Inflammatory macrophage treated with lipopolysaccharide for 1 hour (primary cell): ENCODE measurements at regions not wholly inside any gene's neighbourhood (a gene's known extent, or its start where the extent isn't known, plus 50 kb on each side); places are given as distances from the start of the nearest gene placed in this dataset.
"Not testable (repeated sequence)": the region's sequence is repeated elsewhere in the genome, so short reads cannot be mapped to it uniquely, and the experiment has no call there.

Experiments
- DNase-seq, 2 donors: peaks; one replicate each; pipeline ENCODE4 v3.0.0-alpha.2; 2020 to 2022

GRCh38 chr1:99361406-99361805 lies 97.1 kb downstream of the PLPPR4 start:
- no peak for DNase-seq

- peak in 1 of 2 donors; percentile 6 for DNase-seq
Measured at GRCh38 chr1:99363531-99363930, 99.2 kb downstream of the PLPPR4 start.

- DNase-seq = no peak
Measured at GRCh38 chr1:99365141-99365540, 100.8 kb downstream of the PLPPR4 start.

- DNase-seq = no peak
Measured at GRCh38 chr1:99365545-99365944, 101.3 kb downstream of the PLPPR4 start.

GRCh38 chr1:99369154-99369553 lies 104.9 kb downstream of the PLPPR4 start:
- DNase-seq = no peak

GRCh38 chr1:99370476-99370875 lies 106.2 kb downstream of the PLPPR4 start:
- no peak for DNase-seq

GRCh38 chr1:99371413-99371812 lies 107.1 kb downstream of the PLPPR4 start:
- no peak for DNase-seq

- DNase-seq = peak; percentile 3 to 5
Measured at GRCh38 chr1:99374109-99374508, 109.8 kb downstream of the PLPPR4 start.

- DNase-seq = not testable (repeated sequence)
Measured at GRCh38 chr1:99374693-99375092, 110.4 kb downstream of the PLPPR4 start.

GRCh38 chr1:99384021-99384420 lies 119.7 kb downstream of the PLPPR4 start:
- DNase-seq = no peak

- DNase-seq = no peak
Measured at GRCh38 chr1:99385852-99386251, 121.6 kb downstream of the PLPPR4 start.

GRCh38 chr1:99396389-99396788 lies 132.1 kb downstream of the PLPPR4 start:
- no peak for DNase-seq

- no peak for DNase-seq
Measured at GRCh38 chr1:99397029-99397428, 132.7 kb downstream of the PLPPR4 start.

- DNase-seq = no peak
Measured at GRCh38 chr1:99397863-99398262, 133.6 kb downstream of the PLPPR4 start.

GRCh38 chr1:99401556-99401955 lies 137.3 kb downstream of the PLPPR4 start:
- DNase-seq = not testable (repeated sequence)

- not testable (repeated sequence) for DNase-seq
Measured at GRCh38 chr1:99404399-99404798, 140.1 kb downstream of the PLPPR4 start.

GRCh38 chr1:99405325-99405724 lies 141.0 kb downstream of the PLPPR4 start:
- DNase-seq = not testable (repeated sequence)

GRCh38 chr1:99407018-99407417 lies 142.7 kb downstream of the PLPPR4 start:
- no peak for DNase-seq

- no peak for DNase-seq
Measured at GRCh38 chr1:99424087-99424486, 159.8 kb downstream of the PLPPR4 start.

- DNase-seq = no peak
Measured at GRCh38 chr1:99429754-99430153, 165.5 kb downstream of the PLPPR4 start.

GRCh38 chr1:99438656-99439230 lies 174.5 kb downstream of the PLPPR4 start:
- DNase-seq = no peak

- DNase-seq = peak in 1 of 2 donors; percentile 28
Measured at GRCh38 chr1:99439433-99440075, 175.3 kb downstream of the PLPPR4 start.

GRCh38 chr1:99441299-99442095 lies 177.2 kb downstream of the PLPPR4 start:
- peak; percentile 33 to 84 for DNase-seq
